HepG2 (cell line): ENCODE measurements at regions not wholly inside any gene's neighbourhood (a gene's known extent, or its start where the extent isn't known, plus 50 kb on each side); places are given as distances from the start of the nearest gene placed in this dataset.

Experiments used
- ATAC-seq: fragments of 200-7000 bp; cut with Tn5 transposase; 3 replicates; pipeline ENCODE4 v1.9.1; 2020; ENCODE audit warnings: mild to moderate bottlenecking, moderate library complexity
- BruUV-seq: library from RNA; stranded (reverse); fragments of 400-500 nt; replicated peaks from 2 replicates; lab custom pipeline; 2021; lab: Mats Ljungman, UMichigan
- CTCF ChIA-PET: fragments of 300-600 bp; formaldehyde crosslinking; extraction: SDS; loops from one replicate; lab custom pipeline; 2021; ENCODE audit warnings: low total read pairs, inconsistent platforms, low intra/inter-chr PET ratio; lab: Yijun Ruan, JAX
- POLR2A ChIA-PET: fragments of 350-600 bp; sonication (Branson Sonifier 250); formaldehyde crosslinking; loops from one replicate; lab custom pipeline; 2020; ENCODE audit warnings: antibody characterized with exemption, inconsistent platforms; lab: Yijun Ruan, JAX
- DNase-seq: peaks from one replicate; pipeline ENCODE4 v3.0.0-alpha.2; 2015; ENCODE audit warnings: low spot score
- FAIRE-seq: peaks from 3 replicates; lab custom pipeline; 2011; peaks lifted over from hg19 to GRCh38; lab: Jason Lieb, UNC
- H2AFZ ChIP-seq: one replicate; pipeline ENCODE4 v1.6.1; 2011; ENCODE audit warnings: low read length, inconsistent platforms
- H3K27ac ChIP-seq: fragments of 300-600 bp; 3 replicates; pipeline ENCODE4 v1.8.0; 2011; ENCODE audit warnings: mixed run types, mild to moderate bottlenecking, mixed read lengths, low read length, inconsistent platforms; ENCODE audit not compliant: insufficient read depth; ENCODE audit errors: extremely low read length
- H3K27me3 ChIP-seq, 2 experiments: fragments of 200-600 bp in 1 of 2; 2 replicates in 1 of 2; 3 replicates in 1 of 2; pipeline versions ENCODE4 v1.6.0 to v1.8.0; 2011; ENCODE audit warnings: low read length in 2 of 2, mild to moderate bottlenecking in 2 of 2, moderate library complexity in 2 of 2, inconsistent platforms in 1 of 2; ENCODE audit not compliant: insufficient read depth in 2 of 2, control insufficient read depth in 1 of 2
- H3K36me3 ChIP-seq, 2 experiments: fragments of 200-600 bp in 1 of 2; replicated peaks in 1 of 2; 2 replicates in 1 of 2; 3 replicates in 1 of 2; pipeline versions ENCODE4 v1.5.1 to v1.8.0; 2011; ENCODE audit warnings: low read length in 2 of 2, inconsistent platforms in 1 of 2; ENCODE audit not compliant: insufficient read depth in 2 of 2, control insufficient read depth in 1 of 2
- H3K4me1 ChIP-seq: 2 replicates; pipeline ENCODE4 v1.5.1; 2012; ENCODE audit warnings: low read length, inconsistent platforms; ENCODE audit not compliant: insufficient read depth
- H3K4me2 ChIP-seq: 2 replicates; pipeline ENCODE4 v1.6.0; 2011; ENCODE audit warnings: low read depth, low read length, inconsistent platforms
- H3K4me3 ChIP-seq, 3 experiments: fragments of 200-600 bp in 1 of 3; sonication (generic), shearing (Covaris generic) in 1 of 3; replicated peaks in 1 of 3; 2 replicates each; pipeline ENCODE4 v1.5.1; 2011 to 2016; ENCODE audit warnings: low read length in 3 of 3, inconsistent platforms in 2 of 3, low read depth in 2 of 3, mild to moderate bottlenecking in 2 of 3, control low read depth in 1 of 3, mixed read lengths in 1 of 3; ENCODE audit not compliant: insufficient read depth in 1 of 3
- H3K79me2 ChIP-seq: one replicate; pipeline ENCODE4 v1.6.1; 2011; ENCODE audit warnings: low read length, inconsistent platforms; ENCODE audit not compliant: insufficient read depth
- H3K9ac ChIP-seq: 2 replicates; pipeline ENCODE4 v1.6.0; 2011; ENCODE audit warnings: mild to moderate bottlenecking, low read depth, low read length, inconsistent platforms; ENCODE audit not compliant: insufficient read depth
- H3K9me3 ChIP-seq: 2 replicates; pipeline ENCODE4 v1.5.1; 2012; ENCODE audit warnings: mild to moderate bottlenecking, low read length
- H4K20me1 ChIP-seq: 2 replicates; pipeline ENCODE4 v1.6.0; 2011; ENCODE audit warnings: inconsistent platforms, mild to moderate bottlenecking, low read length, moderate library complexity; ENCODE audit not compliant: insufficient read depth
- FOXO4 ChIP-seq: sonication (generic); formaldehyde crosslinking; conservative IDR thresholded peaks from 2 replicates; pipeline ENCODE4 v1.8.1; 2023; ENCODE audit warnings: missing genetic modification reagents
- GLI4 ChIP-seq: sonication (generic); formaldehyde crosslinking; IDR thresholded peaks from 2 replicates; pipeline ENCODE4 v1.5.1; 2020; ENCODE audit warnings: missing genetic modification reagents, mild to moderate bottlenecking, moderate library complexity, borderline replicate concordance
- GZF1 ChIP-seq: sonication (generic); formaldehyde crosslinking; IDR thresholded peaks from 2 replicates; pipeline ENCODE4 v1.5.1; 2020; ENCODE audit warnings: mild to moderate bottlenecking, missing genetic modification reagents
- HDAC2 ChIP-seq: sonication (generic); formaldehyde crosslinking; IDR thresholded peaks from 2 replicates; pipeline ENCODE4 v1.4.0; 2020; ENCODE audit warnings: missing genetic modification reagents
- HMG20A ChIP-seq: IDR thresholded peaks from 2 replicates; pipeline ENCODE4 v1.6.1; 2016; ENCODE audit warnings: borderline replicate concordance
- HMGA1 ChIP-seq: sonication (generic); formaldehyde crosslinking; conservative IDR thresholded peaks from 2 replicates; pipeline ENCODE4 v1.4.0; 2020; ENCODE audit warnings: missing genetic modification reagents
- KDM6A ChIP-seq: IDR thresholded peaks from 2 replicates; pipeline ENCODE4 v1.6.1; 2016; ENCODE audit warnings: low read depth
- NPAS2 ChIP-seq: sonication (generic); formaldehyde crosslinking; IDR thresholded peaks from 2 replicates; pipeline ENCODE4 v1.8.0; 2022; ENCODE audit warnings: mild to moderate bottlenecking, missing genetic modification reagents, borderline replicate concordance
- PLRG1 ChIP-seq: fragments of 450-650 bp; conservative IDR thresholded peaks from 2 replicates; pipeline ENCODE4 v1.6.1; 2016
- SRSF4 ChIP-seq: fragments of 200-400 bp; formaldehyde crosslinking; IDR thresholded peaks from one replicate; pipeline ENCODE4 v1.6.1; 2018; ENCODE audit warnings: mild to moderate bottlenecking, low read depth, low read length, moderate library complexity; ENCODE audit not compliant: poor library complexity, severe bottlenecking
- YY1 ChIP-seq: IDR thresholded peaks from 2 replicates; pipeline ENCODE4 v1.6.1; 2011; ENCODE audit warnings: low read length, low read depth, moderate library complexity, mild to moderate bottlenecking; ENCODE audit not compliant: insufficient read depth, insufficient replicate concordance
- ZNF317 ChIP-seq: sonication (generic); formaldehyde crosslinking; IDR thresholded peaks from 2 replicates; pipeline ENCODE4 v1.5.0; 2020; ENCODE audit warnings: mild to moderate bottlenecking, missing genetic modification reagents
- ZNF326 ChIP-seq: sonication (generic); formaldehyde crosslinking; IDR thresholded peaks from 2 replicates; pipeline ENCODE4 v1.4.0; 2020; ENCODE audit warnings: missing genetic modification reagents, borderline replicate concordance
- ZNF549 ChIP-seq: sonication (generic); formaldehyde crosslinking; IDR thresholded peaks from 2 replicates; pipeline ENCODE4 v1.5.0; 2020; ENCODE audit warnings: missing genetic modification reagents
- ZNF670 ChIP-seq: sonication (generic); formaldehyde crosslinking; IDR thresholded peaks from 2 replicates; pipeline ENCODE4 v1.8.0; 2022; ENCODE audit warnings: mild to moderate bottlenecking, missing genetic modification reagents, borderline replicate concordance
- ZNF792 ChIP-seq: IDR thresholded peaks from 2 replicates; pipeline ENCODE4 v1.6.1; 2016
- ZNF891 ChIP-seq: sonication (generic); formaldehyde crosslinking; IDR thresholded peaks from 2 replicates; pipeline ENCODE4 v1.5.0; 2020; ENCODE audit warnings: mild to moderate bottlenecking, missing genetic modification reagents
- ZSCAN12 ChIP-seq: sonication (generic); formaldehyde crosslinking; IDR thresholded peaks from 2 replicates; pipeline ENCODE4 v1.9.0; 2021; ENCODE audit warnings: mild to moderate bottlenecking, missing genetic modification reagents
- WGBS: methylation state at CpG from one replicate; pipeline ENCODE4 v1.1.6; 2017; ENCODE audit warnings: low lambda C conversion rate; 5-methylcytosine and 5-hydroxymethylcytosine counted together
- in situ Hi-C: cut with HindIII; loops from 2 replicates; pipeline ENCODE4 v1.10.0; 2017; ENCODE audit warnings: low pct_unique_long_range_greater_than_20kb; ENCODE audit not compliant: extremely low pct_ligation_motif_present
- intact Hi-C: fragments of 100-400 bp; cut with micrococcal nuclease; formaldehyde crosslinking; loops from one replicate; pipeline ENCODE4 v1.10.0; 2022; ENCODE audit not compliant: unreplicated experiment
- TF ChIP-seq, protein P1 (sequence below): sonication (generic); formaldehyde crosslinking; IDR thresholded peaks from 2 replicates; pipeline ENCODE4 v1.8.0; 2022; ENCODE audit warnings: low read depth, missing genetic modification reagents

DNA sequence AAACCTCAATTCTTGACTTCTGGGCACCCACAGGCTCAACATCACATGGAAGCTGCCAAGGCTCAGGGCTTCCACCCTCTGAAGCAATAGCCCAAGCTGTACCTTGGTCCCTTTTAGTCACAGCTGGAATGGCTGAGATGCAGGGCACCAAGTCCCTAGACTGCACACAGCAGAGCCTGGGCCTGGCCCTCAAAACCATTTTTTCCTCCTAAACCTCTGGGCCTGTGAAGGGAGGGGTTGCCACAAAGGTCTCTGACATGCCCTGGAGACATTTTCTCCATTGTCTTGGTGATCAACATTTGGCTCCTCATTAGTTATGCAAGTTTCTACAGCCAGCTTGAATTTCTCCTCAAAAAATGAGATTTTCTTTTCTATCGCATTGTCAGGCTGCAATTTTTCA lies 382.7 kb upstream of the RASGEF1B start:
- intact Hi-C loops (no loop called here), in situ Hi-C loops (no loop called here)
- no peaks in the 10 kb centered on the region for H3K4me1 ChIP-seq
- no peak overlapping the region for H3K4me3 ChIP-seq
- BruUV-seq: no TSS peak
- no peak for TF ChIP-seq ZNF317 (CRISPR knock-in tag)
- TF ChIP-seq SRSF4: no peak
- TF ChIP-seq NPAS2 (CRISPR knock-in tag): no peak
- no peak for TF ChIP-seq ZNF670
- TF ChIP-seq GZF1 (CRISPR knock-in tag): no peak
- TF ChIP-seq HDAC2 (CRISPR knock-in tag): no peak
- no peak overlapping the region for H3K9ac ChIP-seq
- FAIRE-seq (no peak), DNase-seq (no peak), ATAC-seq (no peak)
- H3K27me3 ChIP-seq: no peaks in the 10 kb centered on the region
- WGBS: 54% methylated on average over 1 of the region's 1 CpG
- no peaks in the 10 kb centered on the region for H3K79me2 ChIP-seq
- no peaks in the 10 kb centered on the region for H4K20me1 ChIP-seq
- no peak overlapping the region for H3K27ac ChIP-seq
- ChIA-PET CTCF (no interaction called here), POLR2A (no interaction called here)
- H3K9me3 ChIP-seq: peaks cover 21% of the 10 kb centered on the region
- H2AFZ ChIP-seq: no peak overlapping the region
- no peak overlapping the region for H3K4me2 ChIP-seq
- H3K36me3 ChIP-seq: no peaks in the 10 kb centered on the region

DNA sequence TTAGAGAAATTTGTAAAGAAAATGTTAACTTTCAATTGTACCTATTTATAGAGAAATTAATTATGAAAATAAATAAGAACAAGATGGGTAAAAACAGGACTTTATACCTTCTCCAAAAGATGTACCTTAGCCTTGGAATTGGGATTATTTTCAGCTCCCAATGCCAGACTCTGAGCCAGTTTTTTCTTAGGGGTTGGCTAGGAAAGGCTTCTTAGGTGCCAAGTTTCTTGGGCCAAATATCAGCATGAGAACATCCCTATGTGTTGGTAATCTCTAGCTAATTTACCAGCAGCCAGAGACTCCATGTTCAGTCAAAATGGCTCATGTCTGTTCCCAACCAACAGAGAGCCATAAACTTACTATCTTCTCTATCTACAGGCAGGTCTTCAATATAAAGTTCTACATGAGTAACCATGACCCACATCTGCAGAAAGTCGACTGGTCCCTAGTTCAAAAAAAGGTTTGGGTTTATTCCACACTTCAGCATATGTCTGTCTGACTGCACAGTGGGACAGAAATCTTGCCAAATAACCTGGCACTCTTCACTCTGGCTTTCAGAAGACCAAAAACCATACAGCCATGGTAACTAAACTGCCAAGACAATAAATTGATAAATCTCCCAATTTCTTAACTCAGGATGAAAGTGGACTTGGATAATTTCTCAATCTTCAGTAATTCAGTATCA lies 380.5 kb upstream of the RASGEF1B start:
- Histone ChIP-seq H4K20me1 (no peaks in the 10 kb centered on the region), H2AFZ (no peak overlapping the region), H3K4me1 (no peaks in the 10 kb centered on the region), H3K36me3 (no peaks in the 10 kb centered on the region), H3K27ac (no peak overlapping the region), H3K9ac (no peak overlapping the region), H3K4me2 (no peak overlapping the region), H3K27me3 (no peaks in the 10 kb centered on the region), H3K79me2 (no peaks in the 10 kb centered on the region), H3K4me3 (no peak overlapping the region), H3K9me3 (peaks cover 21% of the 10 kb centered on the region)
- ChIA-PET CTCF (no interaction called here), POLR2A (no interaction called here)
- intact Hi-C loops: no loop called here
- no peak for DNase-seq
- FAIRE-seq: no peak
- no TSS peak for BruUV-seq
- in situ Hi-C loops: no loop called here
- no peak for ATAC-seq
- 0% methylated on average over 1 of the region's 1 CpG for WGBS
- TF ChIP-seq KDM6A (CRISPR knock-in tag) (no peak), ZNF549 (CRISPR knock-in tag) (no peak), PLRG1 (no peak), YY1 (no peak), GLI4 (CRISPR knock-in tag) (no peak), ZNF326 (CRISPR knock-in tag) (no peak), HMGA1 (CRISPR knock-in tag) (no peak), FOXO4 (CRISPR knock-in tag) (no peak), HMG20A (CRISPR knock-in tag) (no peak), ZNF891 (no peak), ZSCAN12 (CRISPR knock-in tag) (no peak), ZNF792 (CRISPR knock-in tag) (no peak)
- TF ChIP-seq, protein P1, sequence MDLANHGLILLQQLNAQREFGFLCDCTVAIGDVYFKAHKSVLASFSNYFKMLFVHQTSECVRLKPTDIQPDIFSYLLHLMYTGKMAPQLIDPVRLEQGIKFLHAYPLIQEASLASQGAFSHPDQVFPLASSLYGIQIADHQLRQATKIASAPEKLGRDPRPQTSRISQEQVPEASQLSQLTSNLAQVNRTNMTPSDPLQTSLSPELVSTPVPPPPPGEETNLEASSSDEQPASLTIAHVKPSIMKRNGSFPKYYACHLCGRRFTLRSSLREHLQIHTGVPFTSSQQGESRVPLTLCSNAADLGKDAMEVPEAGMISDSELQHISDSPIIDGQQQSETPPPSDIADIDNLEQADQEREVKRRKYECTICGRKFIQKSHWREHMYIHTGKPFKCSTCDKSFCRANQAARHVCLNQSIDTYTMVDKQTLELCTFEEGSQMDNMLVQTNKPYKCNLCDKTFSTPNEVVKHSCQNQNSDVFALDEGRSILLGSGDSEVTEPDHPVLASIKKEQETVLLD (CRISPR knock-in tag): no peak
